ENCODE measurements at regions not wholly inside any gene's neighbourhood (a gene's known extent, or its start where the extent isn't known, plus 50 kb on each side); places are given as distances from the start of the nearest gene placed in this dataset.
"Not testable (repeated sequence)": the region's sequence is repeated elsewhere in the genome, so short reads cannot be mapped to it uniquely, and the experiment has no call there.

DNA sequence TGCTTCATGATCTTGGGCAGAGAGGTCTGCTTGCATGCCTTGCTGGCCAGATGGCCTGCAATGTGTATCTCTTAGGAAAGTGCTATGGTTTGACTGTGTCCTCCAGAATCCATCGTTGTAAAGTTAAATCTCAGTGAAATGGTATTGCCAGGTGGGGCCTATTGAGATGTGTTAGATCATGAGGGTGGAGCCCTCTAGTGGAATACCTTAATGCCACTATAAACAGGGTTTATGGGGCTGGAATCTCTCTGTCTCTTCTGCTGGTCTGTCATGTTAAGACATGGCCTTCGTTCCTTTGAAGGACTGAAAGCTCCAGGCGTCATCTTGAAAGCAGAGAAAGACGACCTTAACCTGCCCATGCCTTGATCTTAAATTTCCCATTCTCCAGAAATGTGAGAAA lies 411.1 kb downstream of the RPIA start:
- H3K4me1 Mint-ChIP-seq, H3K27ac Mint-ChIP-seq, H3K9me3 Mint-ChIP-seq, DNase-seq, CTCF ChIA-PET, H3K36me3 Mint-ChIP-seq, H3K4me3 Mint-ChIP-seq, H3K27me3 Mint-ChIP-seq: not testable (repeated sequence)

DNA sequence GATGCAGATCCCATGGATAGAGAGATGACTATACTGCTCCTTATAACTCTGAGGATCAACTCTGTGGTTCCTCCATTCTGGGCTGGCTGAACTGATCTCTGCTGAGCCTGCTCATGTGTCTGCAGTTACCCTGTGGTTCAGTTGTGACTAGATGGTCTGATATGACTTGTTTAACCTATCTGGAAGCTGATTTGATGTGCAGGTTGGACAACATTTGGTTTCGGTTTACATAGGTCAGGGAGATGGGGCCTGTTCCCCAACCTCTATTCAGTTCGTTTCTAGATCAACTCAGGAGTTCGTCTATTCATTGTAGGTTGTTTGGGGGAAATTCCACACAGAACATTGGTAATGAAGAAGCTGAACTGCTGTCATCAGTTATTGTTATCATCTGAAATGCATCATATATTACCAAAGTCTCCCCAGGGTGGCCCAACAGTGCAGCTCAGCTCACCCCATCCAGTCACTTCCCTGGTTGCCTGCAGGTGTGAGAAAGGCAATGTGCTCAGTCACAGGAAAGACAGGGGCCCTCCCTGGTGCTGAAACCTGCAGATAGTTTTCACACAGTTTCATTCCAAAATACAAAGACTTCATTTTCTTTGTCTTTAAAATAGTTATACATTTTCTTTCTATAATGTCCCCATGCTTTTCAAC lies 415.0 kb downstream of the RPIA start:
- H3K4me1 Mint-ChIP-seq: not testable (repeated sequence)

DNA sequence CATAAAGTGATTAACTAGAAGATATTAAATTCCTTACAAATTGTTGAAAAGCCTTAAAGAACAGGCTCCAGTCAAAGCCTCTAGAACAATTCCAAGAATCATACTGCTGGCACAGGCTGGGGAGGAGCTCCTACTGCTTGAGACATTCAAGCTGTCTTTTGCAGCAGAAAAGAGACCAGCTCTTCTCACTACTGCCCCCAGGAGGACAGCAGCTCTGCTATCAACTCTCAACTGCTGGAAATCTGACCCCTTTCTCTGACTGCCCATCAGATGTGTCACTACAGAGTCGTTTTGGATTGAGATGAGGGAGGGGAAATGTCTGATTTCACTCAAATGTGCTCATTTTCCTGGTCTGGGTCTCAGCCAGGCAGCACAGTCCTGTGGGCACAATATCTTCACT lies 421.0 kb downstream of the RPIA start:
- H3K4me3 Mint-ChIP-seq, H3K36me3 Mint-ChIP-seq, H3K9me3 Mint-ChIP-seq, DNase-seq, H3K4me1 Mint-ChIP-seq, H3K27ac Mint-ChIP-seq, H3K27me3 Mint-ChIP-seq: not testable (repeated sequence)
- CTCF ChIA-PET: interaction anchor here (0.6 kb wide), 1 partner anchor 137 kb away, joined by 3 read pairs; no protein-coding TSS in a partner anchor

More for the DNA sequence above, 415.0 kb downstream of the RPIA start:
- DNase-seq, CTCF ChIA-PET, H3K27ac Mint-ChIP-seq, H3K27me3 Mint-ChIP-seq, H3K9me3 Mint-ChIP-seq, H3K4me3 Mint-ChIP-seq, H3K36me3 Mint-ChIP-seq: not testable (repeated sequence)

DNA sequence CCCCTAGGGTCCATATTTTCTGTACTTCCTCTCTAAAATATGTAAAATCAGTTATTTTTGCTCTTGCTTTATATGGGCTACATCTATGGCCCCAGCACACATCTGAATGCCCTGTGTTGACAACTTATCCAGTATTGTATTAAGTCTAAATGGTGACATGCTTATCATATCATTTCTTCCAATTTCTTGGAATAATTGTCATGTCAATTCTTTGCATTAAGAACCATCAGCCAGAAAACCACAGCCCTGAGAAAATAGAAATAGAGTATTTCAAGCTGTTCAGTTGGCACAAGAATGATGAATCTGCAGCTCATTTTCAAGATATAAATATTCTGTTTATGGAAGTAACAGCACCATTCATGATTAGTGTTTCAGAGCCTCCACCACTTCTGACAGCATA lies 421.8 kb downstream of the RPIA start:
- H3K27me3 Mint-ChIP-seq, CTCF ChIA-PET, H3K27ac Mint-ChIP-seq, H3K9me3 Mint-ChIP-seq, DNase-seq, H3K4me1 Mint-ChIP-seq, H3K36me3 Mint-ChIP-seq, H3K4me3 Mint-ChIP-seq: not testable (repeated sequence)

DNA sequence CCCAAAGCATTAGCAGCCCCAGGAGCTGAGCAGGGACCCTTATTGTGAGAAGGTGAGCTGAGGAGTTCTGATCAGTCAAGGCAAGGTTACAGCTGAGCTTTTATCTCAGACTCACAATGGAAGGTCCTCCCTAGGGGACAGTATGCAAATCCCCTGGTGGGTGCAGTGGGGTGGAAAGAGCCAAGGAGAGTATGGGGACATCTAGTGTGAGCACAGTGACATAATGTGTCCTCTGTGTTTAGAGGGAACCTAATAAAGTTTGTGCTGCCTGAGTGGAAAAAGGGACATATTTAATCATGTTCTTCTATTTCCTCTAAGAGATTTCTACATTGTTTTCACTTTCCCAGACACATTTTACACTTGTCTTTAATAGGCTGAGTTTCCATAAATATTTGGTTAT lies 438.0 kb downstream of the RPIA start:
- CTCF ChIA-PET: not testable (repeated sequence)

DNA sequence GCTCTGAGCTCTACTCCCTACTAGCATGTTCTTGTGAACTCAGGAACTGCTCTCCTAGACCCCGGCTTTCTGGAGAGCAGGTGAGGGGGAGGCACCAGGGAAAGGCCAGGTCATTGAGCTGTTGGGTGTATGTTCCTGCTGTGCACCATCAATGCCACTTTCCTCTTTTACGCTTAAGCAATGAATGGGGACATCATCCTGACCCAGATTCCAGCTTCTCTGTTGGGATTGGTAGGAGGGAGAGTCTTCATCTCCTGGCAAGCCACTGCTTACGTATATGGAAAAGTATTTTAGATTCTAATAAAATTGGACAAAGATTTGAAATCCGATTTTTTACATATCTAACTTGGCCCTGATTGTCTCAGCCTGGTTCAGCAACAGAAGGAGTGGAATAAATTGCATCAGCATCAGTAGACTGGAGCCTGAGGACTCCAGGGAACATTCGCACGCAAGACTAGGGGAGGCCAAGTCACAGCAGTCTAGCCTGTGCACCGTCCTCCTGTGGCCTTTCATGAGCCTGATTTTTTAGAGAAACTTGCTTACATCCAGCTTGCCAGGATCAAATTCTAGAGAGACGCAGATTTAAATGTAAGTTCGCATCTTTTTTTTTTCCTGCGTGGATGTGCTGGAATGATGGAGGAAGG lies 439.3 kb downstream of the RPIA start:
- CTCF ChIA-PET, H3K9me3 Mint-ChIP-seq, H3K4me3 Mint-ChIP-seq: not testable (repeated sequence)

More for the DNA sequence above, 438.0 kb downstream of the RPIA start:
- H3K4me3 Mint-ChIP-seq, DNase-seq, H3K4me1 Mint-ChIP-seq, H3K9me3 Mint-ChIP-seq, H3K27me3 Mint-ChIP-seq, H3K27ac Mint-ChIP-seq, H3K36me3 Mint-ChIP-seq: not testable (repeated sequence)

DNA sequence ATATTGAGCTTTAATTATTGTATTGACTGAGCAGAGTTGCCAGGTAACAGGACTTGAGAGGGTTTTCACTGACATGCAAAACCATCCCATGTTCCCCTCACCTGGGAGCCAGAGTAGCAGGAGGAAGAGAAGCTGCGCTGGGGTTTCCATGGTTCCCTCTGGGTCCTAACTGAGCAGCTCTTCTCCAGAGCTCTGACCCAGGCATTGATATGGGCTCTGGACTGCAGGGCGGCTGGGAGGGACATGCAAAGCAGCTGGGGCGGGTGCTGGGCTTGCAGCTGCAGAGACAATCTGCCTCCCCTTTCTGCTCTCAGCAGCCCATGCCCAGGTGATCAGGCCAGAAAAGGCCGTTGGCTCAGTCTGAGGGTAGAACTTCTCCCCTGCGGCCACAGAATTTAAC lies 451.5 kb downstream of the RPIA start:
- H3K9me3 Mint-ChIP-seq, H3K27ac Mint-ChIP-seq, H3K36me3 Mint-ChIP-seq, CTCF ChIA-PET, H3K4me3 Mint-ChIP-seq, H3K4me1 Mint-ChIP-seq, DNase-seq: not testable (repeated sequence)
- peaks cover 18% of the 10 kb centered on the region for H3K27me3 Mint-ChIP-seq

More for the DNA sequence above, 439.3 kb downstream of the RPIA start:
- not testable (repeated sequence) for DNase-seq, H3K36me3 Mint-ChIP-seq, H3K27ac Mint-ChIP-seq, H3K4me1 Mint-ChIP-seq, H3K27me3 Mint-ChIP-seq

DNA sequence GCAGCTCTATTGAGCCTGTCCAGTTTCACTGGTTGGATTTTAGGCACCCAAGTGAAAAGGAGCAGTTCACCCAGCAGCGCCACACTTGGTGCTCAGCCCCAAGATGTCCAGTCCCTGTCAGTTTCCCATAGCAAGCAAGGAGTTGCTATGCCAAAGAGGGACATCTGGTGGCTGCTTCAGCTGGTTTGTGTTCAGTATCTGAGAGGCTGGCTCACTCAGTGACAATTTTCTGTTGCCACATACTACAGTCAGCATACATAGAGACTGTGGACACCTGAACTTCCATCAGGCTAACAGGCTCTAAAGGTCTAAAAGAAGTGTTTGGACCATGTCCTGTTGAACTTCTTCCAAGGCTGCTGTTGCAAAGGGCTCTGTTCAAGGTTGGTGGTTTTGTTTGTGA lies 453.9 kb downstream of the RPIA start:
- CTCF ChIA-PET, H3K4me1 Mint-ChIP-seq, H3K4me3 Mint-ChIP-seq, H3K36me3 Mint-ChIP-seq, H3K27ac Mint-ChIP-seq, H3K9me3 Mint-ChIP-seq, DNase-seq: not testable (repeated sequence)
- H3K27me3 Mint-ChIP-seq: peaks cover 28% of the 10 kb centered on the region

DNA sequence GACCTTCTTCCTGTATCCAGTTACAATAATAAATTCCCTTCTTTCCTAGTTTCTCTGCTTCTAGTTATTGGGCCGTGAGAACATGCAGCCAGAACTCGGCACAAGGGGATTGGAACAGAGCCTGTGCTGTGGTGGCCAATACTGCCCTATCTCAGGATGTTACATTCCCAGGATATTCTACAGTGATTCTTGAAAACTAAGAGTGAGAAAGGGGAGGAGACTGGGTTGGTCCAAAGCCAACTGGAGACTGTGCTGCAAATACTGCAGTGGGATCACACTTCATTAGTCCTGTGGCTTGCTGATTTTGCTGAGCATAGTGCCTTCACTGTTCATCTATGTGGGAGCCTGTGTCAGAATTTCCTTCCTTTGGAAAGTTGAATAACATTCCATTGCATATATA lies 456.8 kb downstream of the RPIA start:
- H3K36me3 Mint-ChIP-seq, H3K27ac Mint-ChIP-seq, H3K4me3 Mint-ChIP-seq, H3K4me1 Mint-ChIP-seq, H3K9me3 Mint-ChIP-seq, CTCF ChIA-PET, DNase-seq: not testable (repeated sequence)
- H3K27me3 Mint-ChIP-seq: peaks cover 24% of the 10 kb centered on the region

DNA sequence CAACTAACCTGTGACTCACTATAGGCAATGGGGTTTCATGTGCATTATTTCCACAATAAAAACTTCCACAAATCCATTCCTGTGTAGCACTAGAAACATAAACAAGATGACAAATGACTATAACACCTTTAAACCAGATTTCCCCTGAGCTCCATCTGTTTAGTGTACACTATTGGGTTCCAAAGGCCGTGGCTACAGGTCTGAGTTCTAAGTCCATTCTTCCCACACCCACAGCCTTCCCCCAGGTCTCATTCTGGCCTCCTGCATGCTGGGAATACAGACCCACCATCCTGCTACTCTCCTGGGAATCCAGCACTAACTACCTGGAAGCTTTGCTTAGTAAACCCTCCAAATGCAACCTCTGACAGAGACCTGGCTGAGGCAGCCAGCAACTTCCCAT lies 460.2 kb downstream of the RPIA start:
- CTCF ChIA-PET, H3K4me3 Mint-ChIP-seq, H3K36me3 Mint-ChIP-seq, H3K27ac Mint-ChIP-seq, H3K4me1 Mint-ChIP-seq, H3K9me3 Mint-ChIP-seq, DNase-seq: not testable (repeated sequence)
- H3K27me3 Mint-ChIP-seq: peaks cover 17% of the 10 kb centered on the region

DNA sequence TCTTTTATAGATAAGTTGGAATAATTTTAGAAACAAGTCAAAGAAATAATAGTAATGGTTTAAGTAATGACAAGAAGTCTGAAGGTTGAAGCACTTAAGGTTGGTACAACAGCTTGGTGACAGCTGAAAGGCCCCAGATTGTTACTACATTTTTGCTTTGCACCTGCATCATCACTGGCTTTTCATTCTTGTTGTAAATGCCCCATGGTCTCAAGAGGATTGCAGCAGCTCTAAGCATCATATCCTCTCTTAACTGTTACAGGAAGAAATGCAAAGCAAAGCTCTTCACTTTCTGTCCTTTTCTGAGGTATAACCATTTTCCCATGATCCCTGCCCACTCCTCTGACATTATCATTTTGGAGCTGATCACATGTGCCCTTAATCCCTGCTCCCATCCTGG lies 461.0 kb downstream of the RPIA start:
- H3K4me1 Mint-ChIP-seq, CTCF ChIA-PET, H3K4me3 Mint-ChIP-seq, DNase-seq, H3K27ac Mint-ChIP-seq, H3K9me3 Mint-ChIP-seq, H3K36me3 Mint-ChIP-seq: not testable (repeated sequence)
- H3K27me3 Mint-ChIP-seq: peaks cover 17% of the 10 kb centered on the region

DNA sequence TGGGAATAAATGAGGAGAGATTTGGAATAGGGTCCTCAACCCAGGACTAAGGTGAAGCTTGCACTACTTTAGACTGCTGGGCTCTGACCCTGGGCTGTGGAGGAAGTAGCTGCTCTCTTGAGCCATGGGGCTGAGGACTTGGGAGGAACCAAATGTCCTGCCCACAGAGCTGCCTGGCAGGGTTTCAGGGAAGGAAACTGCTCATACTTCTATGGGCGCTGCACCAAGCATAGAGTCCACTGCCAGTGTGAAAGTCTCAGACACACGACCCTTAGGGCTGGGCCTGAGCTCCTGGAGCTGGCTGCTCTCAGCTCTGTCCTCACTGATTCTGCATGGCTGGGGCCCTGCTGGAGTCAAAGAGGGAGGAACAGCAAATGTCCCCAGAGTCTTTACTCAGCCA lies 461.7 kb downstream of the RPIA start:
- H3K36me3 Mint-ChIP-seq, CTCF ChIA-PET, H3K9me3 Mint-ChIP-seq, H3K27ac Mint-ChIP-seq, H3K4me1 Mint-ChIP-seq, DNase-seq, H3K4me3 Mint-ChIP-seq: not testable (repeated sequence)
- H3K27me3 Mint-ChIP-seq: peaks cover 12% of the 10 kb centered on the region

DNA sequence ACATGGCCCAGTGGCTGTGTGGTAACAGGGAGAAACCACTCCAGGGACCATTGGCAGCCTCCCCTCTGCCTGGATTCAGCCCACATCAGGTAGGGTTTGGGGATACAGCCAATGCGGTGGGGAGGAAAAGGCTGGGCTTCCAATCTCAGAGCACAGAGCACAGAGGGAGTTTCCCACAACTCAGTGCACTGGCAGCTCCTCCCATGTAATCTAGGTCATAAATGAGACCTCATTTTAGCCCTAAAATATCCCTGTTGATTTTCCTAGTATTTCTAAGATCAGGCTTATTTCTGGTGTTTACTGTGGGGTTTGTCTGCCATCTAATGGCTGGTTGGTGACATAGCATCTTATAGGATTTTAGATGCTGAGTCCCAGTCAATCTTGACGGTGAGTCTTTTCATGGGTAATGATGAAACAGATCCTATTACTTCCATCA lies 462.8 kb downstream of the RPIA start:
- H3K27me3 Mint-ChIP-seq, H3K9me3 Mint-ChIP-seq, H3K36me3 Mint-ChIP-seq, H3K4me1 Mint-ChIP-seq, DNase-seq, H3K27ac Mint-ChIP-seq, H3K4me3 Mint-ChIP-seq, CTCF ChIA-PET: not testable (repeated sequence)

DNA sequence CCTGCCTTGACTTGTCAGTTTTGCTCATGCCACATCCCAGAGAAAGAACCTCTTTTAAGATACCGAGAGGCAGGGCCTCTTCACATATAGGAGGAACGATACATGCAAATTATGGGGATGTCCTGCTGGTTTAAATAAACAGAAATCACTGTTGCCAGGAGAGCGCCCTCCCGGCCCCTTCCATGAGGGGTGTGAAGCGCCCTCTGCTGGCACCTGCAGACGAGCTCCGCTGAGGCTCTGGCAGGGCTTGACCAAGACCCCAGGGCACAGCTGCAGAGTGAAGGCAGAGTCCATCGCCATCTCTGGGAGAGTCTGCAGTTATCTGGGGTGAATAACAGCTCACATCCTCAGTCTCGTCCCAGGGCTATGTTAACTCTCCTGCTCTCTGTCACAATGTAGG lies 468.8 kb downstream of the RPIA start:
- H3K36me3 Mint-ChIP-seq, H3K27me3 Mint-ChIP-seq, H3K4me1 Mint-ChIP-seq, CTCF ChIA-PET, DNase-seq, H3K4me3 Mint-ChIP-seq, H3K27ac Mint-ChIP-seq, H3K9me3 Mint-ChIP-seq: not testable (repeated sequence)

DNA sequence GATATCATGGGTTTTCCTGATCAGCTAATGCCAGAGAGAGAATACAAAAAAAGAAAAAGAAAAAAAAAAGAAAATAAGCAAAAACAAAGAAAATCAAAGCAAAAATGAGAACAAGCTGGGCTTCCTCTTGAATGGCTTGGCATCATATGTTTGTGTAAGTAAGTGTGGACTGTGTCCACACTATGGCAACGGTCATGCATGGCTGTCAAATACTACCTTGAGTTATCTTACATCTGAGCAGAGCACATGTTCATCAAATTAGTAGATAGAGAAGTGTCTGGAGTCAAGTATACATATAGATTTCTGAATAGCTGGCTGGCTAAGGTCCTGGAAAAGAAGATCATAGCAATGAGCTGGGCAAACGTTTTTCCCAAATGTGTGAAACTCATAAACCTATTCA lies 470.2 kb downstream of the RPIA start:
- H3K4me3 Mint-ChIP-seq, H3K9me3 Mint-ChIP-seq, CTCF ChIA-PET, H3K36me3 Mint-ChIP-seq, DNase-seq, H3K4me1 Mint-ChIP-seq, H3K27me3 Mint-ChIP-seq, H3K27ac Mint-ChIP-seq: not testable (repeated sequence)
